ENCODE measurements at regions not wholly inside any gene's neighbourhood (a gene's known extent, or its start where the extent isn't known, plus 50 kb on each side); places are given as distances from the start of the nearest gene placed in this dataset.
"Not testable (repeated sequence)": the region's sequence is repeated elsewhere in the genome, so short reads cannot be mapped to it uniquely, and the experiment has no call there.

DNA sequence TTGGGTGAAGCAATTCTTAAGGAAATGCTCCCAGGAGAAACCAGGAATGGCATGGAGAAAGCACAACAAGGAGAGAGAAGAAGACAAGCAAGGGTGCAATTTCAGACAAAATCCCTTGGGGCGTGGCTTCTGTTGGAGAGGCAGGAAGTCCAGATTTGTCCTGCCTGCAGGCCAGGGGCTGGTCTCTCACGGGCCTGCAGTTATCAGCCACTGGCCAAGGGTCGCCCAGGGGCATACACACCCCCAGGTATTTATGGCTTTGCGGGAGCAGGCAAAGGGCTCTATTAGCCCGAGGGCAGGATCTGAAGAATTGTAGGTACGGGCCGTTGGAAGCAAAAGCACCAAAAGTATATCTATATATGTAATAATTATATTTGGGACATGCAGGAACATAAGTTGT lies 87.7 kb downstream of the IYD start:
- no peak for DNase-seq (ENCODE audit: low spot score)

DNA sequence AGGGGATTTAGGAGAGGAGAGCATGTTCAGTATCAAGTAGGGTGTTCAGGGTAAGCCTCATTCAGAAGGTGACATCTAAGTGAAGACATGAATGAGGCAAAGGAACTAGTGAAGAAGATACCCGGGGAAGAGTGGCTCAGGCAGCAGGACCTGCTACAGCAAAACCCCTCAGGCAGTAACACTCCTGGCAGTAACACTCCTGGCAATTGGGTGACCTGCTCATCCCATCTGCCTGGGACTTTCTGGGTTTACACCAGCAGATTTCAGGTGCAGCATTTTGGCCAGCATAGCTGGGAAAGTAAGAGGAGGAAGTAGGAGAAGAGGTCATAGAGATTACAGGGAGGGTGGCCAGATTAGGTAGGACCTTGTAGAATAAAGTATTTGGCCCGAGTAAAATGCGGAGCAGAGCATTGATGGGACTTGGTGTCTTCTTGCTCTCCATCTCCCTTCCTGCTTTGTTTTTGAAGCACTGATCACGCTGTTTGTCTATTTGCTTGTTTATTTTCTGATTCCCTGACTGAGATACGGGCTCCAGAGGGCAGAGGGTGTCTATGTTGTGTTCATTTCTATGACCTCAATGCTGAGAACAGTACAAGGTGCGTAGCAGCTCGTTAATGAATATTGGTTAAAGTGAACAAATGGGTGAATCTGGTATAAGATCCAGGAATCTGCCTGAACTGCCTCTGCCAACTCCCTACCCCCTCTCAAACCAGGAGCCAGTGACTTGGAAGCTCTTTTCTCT lies 88.3 kb downstream of the IYD start:
- no peak for DNase-seq (ENCODE audit: low spot score)

DNA sequence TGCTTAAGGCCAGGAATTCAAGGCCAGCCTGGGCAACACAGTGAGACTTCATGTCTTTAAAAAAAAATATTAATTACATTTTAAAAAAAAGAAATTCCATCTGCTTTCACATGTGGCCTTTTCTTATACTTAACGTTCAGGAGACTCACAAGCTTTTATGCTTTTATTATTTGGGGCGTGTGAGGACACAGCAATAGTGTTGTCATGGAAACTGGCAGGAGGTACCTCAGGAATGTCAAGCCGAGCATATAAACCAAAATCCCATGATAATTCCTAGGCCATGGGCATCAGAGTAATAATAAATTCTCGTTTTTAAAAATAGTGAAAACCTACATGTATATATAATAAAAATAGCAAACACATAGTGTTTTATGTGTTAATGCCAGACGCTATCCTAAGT lies 89.8 kb downstream of the IYD start:
- DNase-seq (ENCODE audit: low spot score) = no peak

DNA sequence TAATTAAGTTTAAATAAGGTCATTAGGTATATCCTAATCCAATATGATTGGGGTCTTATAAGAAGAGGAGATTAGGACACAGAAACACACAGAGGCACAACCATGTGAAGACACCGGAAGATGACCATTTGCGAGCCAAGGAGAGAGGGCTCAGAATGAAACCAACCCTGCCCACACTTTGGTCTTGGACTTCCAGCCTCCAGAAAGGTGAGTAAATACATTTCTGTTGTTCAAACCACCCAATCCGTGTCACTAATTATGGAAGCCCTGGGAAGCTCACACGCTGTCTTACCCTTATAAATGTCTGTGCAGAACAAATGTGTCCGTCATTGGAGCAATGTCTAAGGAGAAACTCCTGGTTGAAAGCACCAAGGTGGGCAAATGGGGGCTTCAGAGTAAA lies 95.0 kb downstream of the IYD start:
- no peak for DNase-seq (ENCODE audit: low spot score)

DNA sequence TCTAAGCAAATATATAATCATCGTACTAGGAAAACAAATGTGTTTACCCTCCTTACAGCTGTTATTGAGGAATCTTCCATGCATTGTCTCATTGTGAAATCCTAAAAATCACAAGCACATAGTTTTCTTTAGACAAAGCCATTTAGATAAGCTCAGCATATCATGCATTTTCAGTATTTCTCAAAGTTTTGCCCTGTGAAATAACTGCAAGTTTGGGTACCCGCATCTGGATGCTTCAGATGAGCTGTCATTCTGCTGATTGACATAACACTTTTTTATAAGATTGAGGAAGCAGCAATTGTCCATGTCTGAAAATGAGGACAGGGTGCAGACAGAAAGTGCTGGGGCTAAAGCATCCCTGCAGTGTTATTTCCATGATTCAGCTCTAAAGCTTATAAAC lies 96.2 kb downstream of the IYD start:
- no peak for DNase-seq (ENCODE audit: low spot score)

DNA sequence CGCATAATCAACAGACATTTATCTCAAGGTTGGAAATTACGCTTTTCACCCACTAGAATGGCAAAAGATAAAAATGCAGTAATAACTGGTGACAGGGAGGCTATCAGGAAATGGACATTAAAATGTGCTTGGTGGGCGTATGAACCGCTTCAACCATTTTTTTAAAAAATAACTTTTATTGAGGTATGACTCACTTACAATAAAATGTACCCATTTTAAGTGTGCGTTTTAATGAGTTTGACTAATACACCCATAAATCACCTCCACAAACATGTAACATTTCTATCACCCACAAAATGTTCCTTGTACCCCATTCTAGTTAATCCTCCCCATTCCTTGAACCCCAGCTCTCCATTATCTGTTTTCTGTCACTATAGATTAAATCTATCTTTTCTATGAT lies 96.8 kb downstream of the IYD start:
- no peak for DNase-seq (ENCODE audit: low spot score)

DNA sequence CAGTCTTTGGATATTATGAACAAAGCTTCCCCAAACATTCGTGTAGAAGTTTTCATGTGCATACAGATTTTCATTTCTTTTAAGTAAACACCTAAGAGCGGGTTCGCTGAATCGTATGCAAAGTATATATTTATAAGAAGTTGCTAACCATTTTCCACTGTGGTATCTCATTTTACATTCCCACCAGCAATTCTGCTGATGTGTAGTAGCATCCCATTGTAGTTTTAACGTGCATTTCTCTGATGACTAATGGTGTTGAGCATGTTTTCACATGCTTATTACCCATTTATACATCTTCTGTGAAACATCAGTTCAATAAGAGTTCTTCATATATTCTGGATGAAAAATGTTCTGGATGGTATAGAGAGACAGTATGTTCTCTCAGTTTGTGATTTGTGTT lies 97.4 kb downstream of the IYD start:
- DNase-seq (ENCODE audit: low spot score) = no peak

DNA sequence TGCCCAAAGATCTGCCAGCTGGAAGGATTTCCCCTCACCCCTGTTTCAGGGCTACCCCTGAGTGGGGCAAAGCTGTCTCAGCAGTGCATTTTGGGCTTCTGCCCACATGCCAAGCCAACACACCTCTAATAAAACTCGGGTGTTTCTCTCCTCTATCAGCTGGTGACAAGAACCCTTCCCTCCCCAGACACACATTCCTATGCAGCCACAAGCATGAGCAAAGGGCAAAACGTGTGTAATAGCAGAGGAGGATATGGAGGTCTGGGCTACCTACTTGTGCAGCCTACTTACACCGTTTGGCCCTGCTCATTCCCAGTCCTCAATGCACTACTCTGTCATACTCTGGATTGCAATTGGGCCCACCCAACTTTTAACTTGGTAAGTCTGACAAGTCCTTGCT lies 101.3 kb downstream of the IYD start:
- DNase-seq (ENCODE audit: low spot score) = no peak

DNA sequence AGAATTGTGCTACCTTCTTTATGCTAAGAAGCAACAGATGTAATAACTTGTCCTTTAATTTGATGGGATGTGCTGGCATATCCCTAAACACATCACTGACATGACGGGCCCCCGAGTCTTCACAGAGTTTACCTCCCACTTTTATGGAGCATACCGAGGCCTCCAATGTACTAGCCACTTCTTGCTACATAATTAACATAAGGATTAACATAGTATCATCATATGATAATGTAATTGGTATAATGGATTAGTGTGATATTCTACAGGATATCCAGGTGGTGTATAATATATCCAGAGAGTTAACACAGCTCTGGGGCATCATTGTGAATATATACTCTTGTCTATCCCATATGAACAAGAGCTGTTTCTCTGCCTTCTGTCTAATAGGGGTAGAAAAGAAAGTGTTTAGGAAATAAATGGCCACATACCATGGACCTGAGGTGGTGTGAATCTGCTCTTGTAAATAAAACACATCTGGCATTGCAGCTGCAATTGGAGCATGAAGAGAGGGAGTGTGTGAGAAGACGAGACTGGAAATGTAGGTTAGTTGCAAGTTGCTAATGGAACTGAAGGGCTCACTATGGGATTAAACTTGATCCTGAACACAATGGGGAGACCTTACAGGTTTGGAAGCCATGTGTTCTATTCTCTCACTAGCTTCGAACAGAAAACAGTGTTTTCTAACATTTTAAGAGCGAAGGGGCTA lies 102.3 kb downstream of the IYD start:
- no peak for DNase-seq (ENCODE audit: low spot score)

DNA sequence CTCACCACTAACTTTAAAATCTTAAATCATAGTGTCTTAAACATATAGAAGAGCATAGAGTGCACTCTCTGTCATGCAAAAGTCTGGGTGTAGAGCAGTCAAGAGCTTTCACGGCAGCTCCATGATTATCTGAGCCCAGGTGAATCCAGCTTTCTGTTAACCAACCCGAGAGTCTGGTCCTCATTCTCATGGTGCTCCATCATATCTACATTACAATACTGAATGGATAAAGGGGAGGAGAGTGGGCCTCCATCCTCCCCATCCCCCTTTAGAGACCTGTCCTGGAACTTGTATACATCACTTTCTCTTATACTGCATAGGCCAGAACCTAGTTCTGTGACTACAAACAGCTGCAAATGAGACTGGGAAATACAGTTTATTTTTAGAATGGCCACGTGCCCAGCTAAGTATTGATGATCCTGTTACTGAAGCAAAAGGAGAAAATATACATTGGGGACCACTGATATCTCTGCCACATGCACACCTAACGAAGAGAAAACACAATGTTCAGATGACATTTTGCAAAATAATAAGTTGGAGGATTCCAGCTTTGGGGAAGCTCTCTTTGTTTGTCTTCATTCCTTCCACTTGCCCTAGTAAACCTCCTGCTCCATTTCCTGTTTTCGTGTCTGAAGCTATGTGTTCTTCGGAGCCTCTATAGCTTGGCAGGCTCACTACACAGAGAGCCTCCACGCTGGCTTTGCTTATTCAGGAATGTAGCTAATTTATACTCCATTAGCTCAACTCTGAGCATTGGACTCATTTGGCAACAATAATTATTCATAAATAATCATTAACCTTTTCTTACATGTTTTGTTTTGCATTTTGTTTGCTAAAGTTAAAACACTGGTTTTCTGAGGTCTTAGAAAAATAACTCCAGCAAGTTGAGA lies 110.1 kb downstream of the IYD start:
- DNase-seq (ENCODE audit: low spot score) = no peak

DNA sequence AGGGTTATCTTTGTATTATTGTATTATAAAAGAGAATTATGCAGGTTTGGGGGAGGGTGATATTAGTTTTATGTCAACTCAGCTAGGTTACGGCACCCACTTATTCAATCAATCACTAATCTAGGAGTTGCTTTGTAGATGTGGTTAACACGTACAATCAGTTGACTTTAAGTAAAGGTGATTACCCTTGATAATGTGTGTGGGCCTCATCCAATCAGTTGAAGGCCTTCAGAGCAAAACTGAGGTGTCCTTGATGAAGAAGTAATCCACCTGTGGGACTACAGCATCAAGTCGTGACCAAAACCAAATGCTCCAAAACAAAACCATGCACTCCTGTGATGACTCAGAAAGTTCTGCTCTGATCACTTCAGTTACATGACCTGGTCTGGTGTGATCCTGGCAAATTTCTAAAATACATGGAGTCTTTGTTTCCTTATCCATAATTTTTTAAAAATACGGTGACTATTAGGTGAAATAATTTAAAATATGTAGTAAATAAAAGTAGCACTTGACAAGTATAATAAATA lies 114.1 kb downstream of the IYD start:
- DNase-seq (ENCODE audit: low spot score) = no peak

DNA sequence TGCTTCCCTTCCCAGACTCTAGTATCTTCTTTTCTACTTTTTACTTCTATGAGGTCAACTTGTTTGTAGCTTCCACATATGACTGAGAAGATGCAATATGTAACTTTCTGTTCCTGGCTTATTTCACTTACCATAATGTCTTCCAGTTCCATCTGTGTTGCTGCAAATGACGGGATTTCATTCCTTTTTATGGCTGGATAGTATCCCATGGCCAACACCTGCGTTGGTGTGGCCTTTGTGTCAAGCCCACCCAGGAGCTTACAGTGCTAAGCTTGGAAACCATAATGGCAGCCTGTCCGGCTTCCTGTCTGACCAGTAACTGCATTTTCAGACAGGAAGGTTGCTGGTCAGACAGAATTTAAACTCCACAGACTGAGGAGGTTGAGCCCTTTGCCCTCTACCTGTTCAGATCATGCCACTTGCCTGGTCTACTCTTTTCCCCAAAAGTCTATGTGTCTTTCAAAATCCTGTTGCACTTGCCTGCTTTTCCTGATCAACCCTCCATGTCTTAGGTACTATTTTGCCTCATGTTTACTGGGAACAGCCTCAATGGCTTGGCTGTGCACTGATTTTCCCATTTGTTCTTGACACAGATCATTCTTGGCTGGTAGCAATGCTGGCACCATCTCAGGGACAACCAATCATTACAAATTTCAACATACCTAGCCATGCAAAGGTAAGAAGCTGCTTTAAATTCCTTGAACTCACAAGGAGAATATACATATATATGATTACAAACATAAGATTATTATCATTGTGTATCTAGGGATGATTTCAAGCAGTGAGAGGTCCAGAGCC lies 114.3 kb upstream of the PLEKHG1 start:
- DNase-seq (ENCODE audit: low spot score) = no peak

DNA sequence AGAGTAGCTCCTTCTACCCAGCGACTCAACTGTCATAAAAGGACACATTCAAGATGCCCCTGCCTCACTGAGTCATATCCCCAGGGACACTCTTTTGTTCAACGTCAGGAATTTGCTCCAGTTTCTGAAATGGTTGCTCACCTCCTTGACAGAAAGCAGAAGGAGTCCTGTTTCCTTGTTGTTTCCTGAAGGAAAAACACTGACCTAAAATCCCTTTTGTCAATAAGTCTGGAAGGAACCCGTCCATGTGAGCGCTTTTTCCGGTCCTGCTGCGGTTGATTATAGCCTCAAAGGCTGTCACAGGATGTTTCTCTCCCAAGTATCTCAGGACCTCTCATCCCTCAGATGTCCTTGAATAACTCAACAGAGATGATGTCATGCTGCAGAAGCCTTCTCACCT lies 113.6 kb upstream of the PLEKHG1 start:
- DNase-seq (ENCODE audit: low spot score) = peak; percentile 2

DNA sequence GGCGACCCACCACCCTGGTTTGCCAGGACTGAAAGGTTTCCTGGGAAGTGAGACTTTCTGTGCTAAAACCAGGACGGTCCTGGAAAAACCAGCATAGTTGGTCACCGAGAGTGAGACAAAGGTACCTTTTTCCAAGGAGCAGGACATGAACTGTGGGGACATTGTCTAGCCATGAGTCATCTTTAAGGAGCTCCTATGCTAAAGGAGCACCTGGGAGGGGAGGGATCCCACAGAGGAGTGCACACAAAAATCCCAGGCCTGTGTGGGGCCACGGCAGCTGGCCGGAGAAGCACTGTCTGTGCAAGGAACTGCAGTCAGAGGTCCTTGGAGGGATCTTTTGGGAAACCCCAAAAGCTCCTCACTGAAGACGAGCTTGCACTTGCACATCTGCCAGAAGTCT lies 109.1 kb upstream of the PLEKHG1 start:
- DNase-seq (ENCODE audit: low spot score) = no peak

DNA sequence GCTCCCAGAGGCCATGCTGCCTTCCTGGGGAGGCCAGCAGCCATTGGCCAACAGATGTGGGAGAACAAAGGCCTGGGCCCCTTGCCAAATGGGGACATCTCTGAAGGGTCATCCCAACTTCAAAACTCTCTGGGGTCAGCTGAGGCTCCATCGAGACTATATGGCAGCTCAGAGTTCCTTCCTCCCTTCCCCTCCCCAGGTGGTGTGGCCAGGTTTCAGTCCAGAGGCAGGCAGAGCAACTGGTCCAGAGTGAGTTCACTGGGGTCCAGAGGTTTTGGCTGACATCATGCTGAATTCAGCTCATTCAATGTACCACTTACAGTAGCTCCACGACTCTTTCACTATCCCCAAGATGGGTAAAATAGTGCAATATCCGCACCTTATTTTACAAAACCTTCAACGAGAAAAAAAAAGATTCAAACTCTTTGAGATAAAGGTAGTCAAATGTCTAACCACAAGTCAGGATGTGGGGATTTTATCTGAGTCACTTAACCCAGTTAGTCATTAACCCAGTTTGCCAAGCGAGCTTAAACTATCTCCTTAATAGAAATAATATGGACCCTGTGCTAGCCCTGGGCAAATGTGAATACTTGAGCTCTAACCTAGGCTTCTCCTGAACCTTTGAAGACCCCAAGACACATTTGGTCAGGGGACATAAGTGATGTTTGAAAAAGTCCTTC lies 108.4 kb upstream of the PLEKHG1 start:
- no peak for DNase-seq (ENCODE audit: low spot score)

DNA sequence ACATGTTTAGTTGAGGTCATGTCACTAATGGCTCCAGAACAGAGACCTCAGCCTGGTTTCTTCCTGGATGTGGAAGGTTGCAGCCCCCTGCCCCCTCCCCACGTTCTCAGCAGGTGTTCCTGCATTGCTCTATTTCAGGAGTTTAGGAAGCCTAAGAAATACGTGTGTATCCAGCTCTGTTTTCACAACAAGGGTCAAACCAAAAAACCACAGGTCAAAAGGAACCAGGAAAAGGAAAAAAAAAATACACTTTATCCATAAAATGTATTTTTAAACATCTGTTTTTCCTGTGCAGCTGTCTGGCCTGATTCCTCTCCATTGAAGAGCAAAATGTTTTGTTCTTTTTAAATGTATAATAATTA lies 107.9 kb upstream of the PLEKHG1 start:
- DNase-seq (ENCODE audit: low spot score) = no peak

DNA sequence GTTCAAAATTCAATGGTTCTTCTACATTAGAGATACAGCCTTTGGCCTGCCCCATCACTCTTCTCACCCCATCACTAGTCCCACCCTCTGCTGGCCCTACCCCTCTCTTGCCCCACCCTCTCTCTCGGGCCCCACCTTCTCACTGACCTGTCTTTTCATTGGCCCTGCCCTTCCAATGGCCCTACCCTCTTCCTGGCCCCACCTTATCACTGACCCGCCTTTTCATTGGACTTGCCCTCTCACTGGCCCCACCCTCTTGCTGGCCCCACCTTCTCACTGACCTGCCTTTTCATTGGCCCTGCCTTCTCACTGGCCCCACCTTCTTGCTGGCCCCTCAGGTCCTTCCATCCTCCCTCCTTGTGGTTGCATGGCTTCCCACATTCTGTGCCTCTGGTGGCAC lies 107.2 kb upstream of the PLEKHG1 start:
- DNase-seq (ENCODE audit: low spot score) = no peak

DNA sequence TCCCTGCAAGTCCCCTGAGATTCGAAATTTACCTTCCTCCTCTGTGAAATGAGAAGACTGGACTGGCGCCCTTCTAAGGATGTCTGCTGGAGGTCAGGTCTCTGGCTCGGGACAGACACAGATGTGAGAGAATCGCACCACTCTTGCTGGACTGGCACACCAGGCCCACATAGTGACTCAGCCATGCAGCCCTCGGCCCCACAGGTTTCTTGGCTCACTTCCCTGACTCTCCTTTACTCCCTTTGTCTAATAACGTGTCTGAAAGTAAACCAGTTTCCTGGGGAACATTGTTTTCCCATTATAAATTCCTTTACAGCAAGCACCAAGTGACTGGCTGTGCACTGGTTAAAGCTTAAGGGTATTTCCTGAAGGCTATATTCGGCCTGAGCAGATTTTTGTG lies 106.7 kb upstream of the PLEKHG1 start:
- DNase-seq (ENCODE audit: low spot score) = no peak

DNA sequence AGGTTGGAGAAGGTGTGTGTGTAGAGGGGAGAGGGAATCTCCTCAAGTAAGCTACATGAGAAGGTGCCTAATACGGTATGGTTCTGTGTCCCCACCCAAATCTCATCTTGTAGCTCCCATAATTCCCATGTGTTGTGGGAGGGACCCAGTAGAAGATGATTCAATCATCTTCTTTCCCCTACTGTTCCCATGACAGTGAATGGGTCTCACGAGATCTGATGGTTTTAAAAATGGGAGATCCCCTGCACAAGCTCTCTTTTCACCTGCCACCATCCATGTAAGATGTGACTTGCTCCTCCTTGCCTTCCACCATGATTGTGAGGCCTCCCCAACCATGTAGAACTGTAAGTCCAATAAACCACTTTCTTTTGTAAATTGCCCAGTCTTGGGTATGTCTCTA lies 106.1 kb upstream of the PLEKHG1 start:
- not testable (repeated sequence) for DNase-seq (ENCODE audit: low spot score)

DNA sequence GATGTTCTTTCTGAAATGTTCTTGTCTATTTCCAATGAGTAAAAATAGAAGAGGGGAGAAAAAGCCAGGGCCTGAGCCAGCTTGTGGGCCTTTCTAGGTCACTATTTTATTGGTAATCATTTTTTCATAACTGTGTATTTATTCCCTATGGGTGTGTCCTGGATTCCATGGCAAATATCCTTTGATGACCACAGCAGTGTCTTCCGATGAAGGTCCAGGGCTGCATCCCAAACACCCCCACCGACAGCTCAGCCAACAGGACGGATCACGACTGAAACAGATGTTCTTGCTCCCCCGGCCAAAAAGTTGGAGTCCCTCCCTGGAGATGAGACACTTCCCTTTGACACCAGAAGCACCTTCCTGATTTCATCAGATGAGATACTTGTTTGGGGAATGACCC lies 105.4 kb upstream of the PLEKHG1 start:
- DNase-seq (ENCODE audit: low spot score) = no peak

DNA sequence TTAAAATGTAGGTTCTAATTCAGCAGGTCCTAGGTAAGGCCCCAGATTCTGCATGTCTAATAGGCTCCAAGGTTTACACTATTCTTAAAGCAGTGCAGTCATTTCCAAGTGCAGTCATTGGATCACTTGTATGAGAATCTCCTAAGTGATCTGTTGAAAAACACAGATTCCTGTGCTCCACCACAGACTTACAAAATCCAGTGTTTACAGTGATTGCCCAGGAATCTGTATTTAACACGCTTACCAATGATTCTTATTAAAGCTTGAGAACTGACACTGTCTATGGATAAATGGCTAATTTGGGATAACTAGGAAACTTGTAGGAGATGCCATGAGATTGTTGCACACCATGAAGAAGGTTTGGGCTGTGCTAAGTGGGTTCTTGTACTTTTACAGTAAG lies 104.6 kb upstream of the PLEKHG1 start:
- DNase-seq (ENCODE audit: low spot score) = no peak

Data from putamen (tissue), 1 donor.